Skeletal muscle tissue (tissue), 3 donors: ENCODE measurements at regions not wholly inside any gene's neighbourhood (a gene's known extent, or its start where the extent isn't known, plus 50 kb on each side); places are given as distances from the start of the nearest gene placed in this dataset.
A peak's percentile ranks its signal among the peaks of the same experiment; 100 is the strongest.
"Not testable (repeated sequence)": the region's sequence is repeated elsewhere in the genome, so short reads cannot be mapped to it uniquely, and the experiment has no call there.

Source experiments
- H3K27ac ChIP-seq: one replicate; pipeline ENCODE4 v1.7.0; 2013; ENCODE audit warnings: mild to moderate bottlenecking, low read depth, low read length, inconsistent platforms
- H3K27me3 ChIP-seq, 3 donors: one replicate each; pipeline ENCODE4 v1.7.0; 2013; ENCODE audit warnings: low read length in 3 of 3; ENCODE audit not compliant: control insufficient read depth in 3 of 3, insufficient read depth in 3 of 3
- H3K36me3 ChIP-seq, 3 donors: one replicate each; pipeline ENCODE4 v1.7.0; 2013; ENCODE audit warnings: low read length in 3 of 3; ENCODE audit not compliant: control insufficient read depth in 3 of 3, insufficient read depth in 3 of 3
- H3K4me1 ChIP-seq, 3 donors: one replicate each; pipeline ENCODE4 v1.7.0; 2013; ENCODE audit warnings: low read length in 3 of 3, mild to moderate bottlenecking in 3 of 3; ENCODE audit not compliant: control insufficient read depth in 3 of 3, insufficient read depth in 3 of 3
- H3K4me3 ChIP-seq, 3 donors: one replicate each; pipeline ENCODE4 v1.7.0; 2013; ENCODE audit warnings: low read length in 3 of 3
- H3K9ac ChIP-seq, 3 donors: one replicate each; pipeline ENCODE4 v1.7.0; 2013; ENCODE audit warnings: low read length in 3 of 3, mild to moderate bottlenecking in 3 of 3, moderate library complexity in 2 of 3, low read depth in 1 of 3
- H3K9me3 ChIP-seq, 3 donors: one replicate each; pipeline ENCODE4 v1.7.0; 2013; ENCODE audit warnings: low read length in 3 of 3; ENCODE audit not compliant: control insufficient read depth in 3 of 3
- donor health status: Osteomylitis.

GRCh38 chr21:7938223-7938622, 2583.2 kb upstream of the TPTE start:
- H3K4me3 ChIP-seq, H3K4me1 ChIP-seq, H3K27ac ChIP-seq, H3K27me3 ChIP-seq, H3K36me3 ChIP-seq, H3K9ac ChIP-seq: not testable (repeated sequence)
- peaks cover 6 to 84% (median 37%) of the 10 kb centered on the region in 3 donors for H3K9me3 ChIP-seq

- H3K4me3 ChIP-seq, H3K9ac ChIP-seq, H3K27me3 ChIP-seq, H3K27ac ChIP-seq, H3K4me1 ChIP-seq, H3K36me3 ChIP-seq: not testable (repeated sequence)
- H3K9me3 ChIP-seq = peaks cover 6 to 83% (median 22%) of the 10 kb centered on the region in 3 donors
Measured at GRCh38 chr21:7941432-7941831, 2580.0 kb upstream of the TPTE start.

DNA sequence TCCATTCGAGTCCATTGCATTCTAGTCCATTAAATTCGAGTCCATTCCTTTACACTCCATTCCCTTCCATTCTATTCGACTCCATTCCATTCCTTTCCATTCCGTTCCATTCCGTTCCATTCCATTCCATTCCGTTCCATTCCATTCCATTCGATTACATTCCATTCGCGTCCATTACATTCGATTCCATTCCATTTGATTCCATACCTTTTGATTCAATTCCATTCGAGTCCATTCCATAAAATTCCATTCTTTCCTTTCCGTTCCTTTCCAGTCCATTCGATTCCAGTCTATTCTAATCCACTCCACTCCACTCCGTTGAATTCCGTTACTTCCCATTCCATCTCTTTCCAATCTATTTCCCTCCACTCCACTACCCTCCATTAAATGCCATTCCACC, 2579.2 kb upstream of the TPTE start:
- Histone ChIP-seq H3K4me3 (peak overlapping the region in 1 of 3 donors; percentile 3), H3K9me3 (peaks cover 6 to 84% (median 26%) of the 10 kb centered on the region in 3 donors)
- not testable (repeated sequence) for H3K27ac ChIP-seq, H3K4me1 ChIP-seq, H3K36me3 ChIP-seq, H3K27me3 ChIP-seq, H3K9ac ChIP-seq

- not testable (repeated sequence) for H3K4me1 ChIP-seq, H3K27me3 ChIP-seq, H3K36me3 ChIP-seq, H3K4me3 ChIP-seq, H3K9ac ChIP-seq, H3K27ac ChIP-seq
- H3K9me3 ChIP-seq = peaks cover 9 to 88% (median 32%) of the 10 kb centered on the region in 3 donors
Measured at GRCh38 chr21:7943534-7943933, 2577.8 kb upstream of the TPTE start.

DNA sequence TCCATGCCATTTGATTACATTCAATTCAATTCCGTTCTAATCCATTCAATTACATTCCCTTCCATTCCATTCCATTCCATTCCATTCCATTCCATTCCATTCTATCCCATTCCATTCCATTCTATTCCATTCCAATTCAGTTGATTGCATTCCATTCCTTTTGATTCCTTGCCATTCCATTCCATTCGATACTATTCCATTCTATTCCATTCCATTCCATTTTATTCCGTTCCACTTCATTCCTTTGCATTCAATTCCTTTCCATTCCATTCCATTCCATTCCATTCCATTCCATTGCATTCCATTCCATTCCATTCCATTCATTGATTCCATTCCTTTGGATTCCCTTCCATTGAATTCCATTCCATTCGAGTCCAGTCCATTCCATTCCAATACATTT, 2574.0 kb upstream of the TPTE start:
- H3K4me1 ChIP-seq = no peaks in the 10 kb centered on the region
- peaks cover 12 to 90% (median 47%) of the 10 kb centered on the region in 3 donors for H3K9me3 ChIP-seq
- no peaks in the 10 kb centered on the region for H3K27me3 ChIP-seq
- H3K4me3 ChIP-seq = peak overlapping the region in 1 of 3 donors; percentile 0
- H3K36me3 ChIP-seq = no peaks in the 10 kb centered on the region
- H3K9ac ChIP-seq = no peak overlapping the region
- H3K27ac ChIP-seq = no peak overlapping the region

DNA sequence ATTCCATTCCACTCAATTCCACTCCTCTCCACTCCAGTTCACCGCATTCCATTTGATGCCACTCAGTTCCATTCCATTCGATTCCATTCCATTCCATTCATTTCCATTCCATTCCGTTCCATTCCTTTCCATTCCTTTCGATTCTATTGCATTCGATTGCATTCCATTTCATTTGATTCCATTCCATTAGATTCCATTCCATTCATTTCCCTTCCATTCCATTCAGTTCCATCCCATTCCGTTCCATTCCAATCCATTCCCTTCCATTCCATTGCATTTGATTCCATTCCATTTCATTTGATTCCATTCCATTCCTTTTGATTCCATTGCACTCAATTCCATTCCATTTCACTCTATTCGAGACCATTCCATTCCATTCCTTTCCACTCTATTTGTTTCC, 2572.7 kb upstream of the TPTE start:
- H3K9ac ChIP-seq, H3K27ac ChIP-seq, H3K27me3 ChIP-seq, H3K36me3 ChIP-seq, H3K4me3 ChIP-seq, H3K4me1 ChIP-seq: not testable (repeated sequence)
- peaks cover 12 to 90% (median 54%) of the 10 kb centered on the region in 3 donors for H3K9me3 ChIP-seq

DNA sequence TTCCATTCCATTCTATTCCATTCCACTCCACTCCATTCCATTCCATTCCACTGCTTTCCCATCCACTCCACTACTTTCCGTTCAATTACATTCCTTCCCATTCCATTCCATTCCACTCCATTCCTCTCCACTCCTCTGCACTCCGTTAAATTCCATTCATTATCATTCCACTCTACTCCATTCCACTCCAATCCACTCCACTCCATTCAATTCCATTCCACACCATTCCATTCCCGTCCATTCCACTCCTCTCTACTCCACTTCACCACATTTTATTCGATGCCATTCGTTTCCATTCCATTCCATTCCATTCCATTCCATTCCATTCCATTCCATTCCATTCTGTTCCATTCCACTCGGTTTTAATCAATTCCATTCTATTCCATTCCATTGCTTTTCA, 2571.5 kb upstream of the TPTE start:
- H3K9me3 ChIP-seq = peaks cover 12 to 88% (median 58%) of the 10 kb centered on the region in 3 donors
- H3K4me3 ChIP-seq, H3K4me1 ChIP-seq, H3K36me3 ChIP-seq, H3K27ac ChIP-seq, H3K27me3 ChIP-seq, H3K9ac ChIP-seq: not testable (repeated sequence)

DNA sequence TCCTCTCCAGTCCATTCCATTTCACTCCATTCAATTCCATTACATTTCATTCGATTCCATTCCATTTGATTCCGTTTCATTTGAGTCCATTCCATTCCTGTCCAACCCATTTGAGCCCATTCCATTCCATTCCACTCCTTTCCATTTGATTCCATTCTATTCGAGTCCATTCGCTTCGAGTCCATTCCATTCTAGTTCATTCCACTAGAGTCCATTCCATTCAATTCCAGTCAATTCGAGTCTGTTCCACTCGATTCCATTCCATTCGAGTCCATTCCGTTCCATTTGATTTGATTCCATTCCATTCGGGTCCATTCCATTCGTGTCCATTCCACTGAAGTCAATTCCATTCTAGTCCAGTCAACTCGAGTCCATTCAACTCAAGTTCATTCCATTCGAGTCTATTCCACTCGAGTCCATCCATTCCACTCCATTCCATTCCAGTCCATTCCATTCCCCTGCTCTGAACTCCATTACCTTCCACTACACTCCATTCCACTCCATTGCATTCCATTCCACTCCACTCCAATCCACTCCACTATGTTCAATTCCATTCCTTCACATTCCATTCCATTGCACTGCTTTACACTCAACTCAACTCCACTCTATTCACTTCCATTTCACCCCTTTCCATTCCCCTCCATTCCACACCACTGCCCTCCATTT, 2569.4 kb upstream of the TPTE start:
- H3K4me3 ChIP-seq = peak overlapping the region in 1 of 3 donors; percentile 2
- no peaks in the 10 kb centered on the region for H3K36me3 ChIP-seq
- peaks cover 12 to 88% (median 67%) of the 10 kb centered on the region in 3 donors for H3K9me3 ChIP-seq
- no peaks in the 10 kb centered on the region for H3K4me1 ChIP-seq
- no peak overlapping the region for H3K9ac ChIP-seq
- H3K27me3 ChIP-seq = no peaks in the 10 kb centered on the region
- no peak overlapping the region for H3K27ac ChIP-seq

- Histone ChIP-seq H3K36me3 (no peaks in the 10 kb centered on the region), H3K27ac (no peak overlapping the region), H3K4me3 (peak overlapping the region in 1 of 3 donors; percentile 0), H3K9me3 (peaks cover 7 to 87% (median 66%) of the 10 kb centered on the region in 3 donors), H3K4me1 (no peaks in the 10 kb centered on the region), H3K27me3 (no peaks in the 10 kb centered on the region), H3K9ac (no peak overlapping the region)
Measured at GRCh38 chr21:7952648-7953047, 2568.7 kb upstream of the TPTE start.

DNA sequence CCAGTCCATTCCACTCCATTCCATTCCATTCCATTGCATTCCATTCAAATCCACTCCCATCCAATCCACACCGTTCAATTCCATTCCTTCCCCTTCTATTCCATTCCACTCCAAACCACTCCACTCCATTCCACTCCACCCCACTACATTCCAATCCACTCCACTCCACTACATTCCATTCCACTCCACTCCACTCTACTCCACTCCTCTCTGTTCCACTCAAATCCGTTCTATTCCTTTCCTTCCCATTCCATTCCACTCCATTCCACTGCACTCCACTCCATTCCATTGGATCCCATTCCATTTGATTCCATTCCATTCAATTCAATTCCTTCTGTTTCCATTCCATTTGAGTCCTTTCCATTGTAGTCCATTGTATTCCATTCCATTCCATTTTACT, 2568.3 kb upstream of the TPTE start:
- Histone ChIP-seq H3K27me3 (no peaks in the 10 kb centered on the region), H3K9ac (no peak overlapping the region), H3K4me1 (no peaks in the 10 kb centered on the region), H3K27ac (no peak overlapping the region), H3K36me3 (no peaks in the 10 kb centered on the region), H3K9me3 (peaks cover 5 to 85% (median 67%) of the 10 kb centered on the region in 3 donors), H3K4me3 (peak overlapping the region in 1 of 3 donors; percentile 3)
